ENCODE measurements at regions not wholly inside any gene's neighbourhood (a gene's known extent, or its start where the extent isn't known, plus 50 kb on each side); places are given as distances from the start of the nearest gene placed in this dataset.
A peak's percentile ranks its signal among the peaks of the same experiment; 100 is the strongest.

DNA sequence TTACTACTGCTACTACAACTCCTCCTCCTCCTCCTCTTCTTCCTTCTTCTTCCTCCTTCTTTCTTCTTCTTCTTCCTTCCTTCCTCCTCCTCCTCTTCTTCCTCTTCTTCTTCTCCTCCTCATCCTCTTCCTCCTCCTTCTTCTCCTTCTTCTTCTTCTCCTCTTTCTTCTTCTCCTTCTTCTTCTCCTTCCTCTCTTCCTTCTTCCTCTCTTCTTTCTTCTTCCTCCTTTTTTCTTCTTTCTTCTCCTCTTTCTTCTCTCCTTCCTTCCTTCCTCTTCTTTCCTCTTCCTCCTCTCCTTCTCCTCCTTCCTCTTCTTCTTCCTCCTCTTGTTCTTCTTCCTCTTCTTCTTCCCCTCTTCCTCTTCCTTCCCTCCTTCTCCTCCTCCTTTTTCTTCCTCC, 94.7 kb upstream of the MYO16 start:
- DNase-seq, result no peak

DNA sequence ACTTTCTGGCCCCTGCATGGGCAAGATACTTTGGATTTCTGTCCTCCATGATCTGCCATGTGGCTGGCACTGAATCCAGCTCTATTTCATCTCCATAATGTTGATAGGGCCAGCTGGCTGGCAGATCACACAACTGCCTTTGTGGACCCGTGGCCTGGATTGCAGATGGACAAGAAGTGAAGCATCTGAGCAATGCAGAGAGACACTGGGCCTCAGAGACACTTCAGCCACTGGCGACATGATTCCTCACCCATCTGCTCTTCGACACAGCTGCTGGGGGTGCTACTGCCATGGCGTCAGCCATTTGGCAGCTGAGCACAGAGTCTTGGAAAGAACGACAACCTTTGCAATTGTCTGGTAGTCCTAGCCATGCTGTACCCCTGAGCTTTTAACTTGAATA, 79.5 kb upstream of the MYO16 start:
- no peak for DNase-seq

DNA sequence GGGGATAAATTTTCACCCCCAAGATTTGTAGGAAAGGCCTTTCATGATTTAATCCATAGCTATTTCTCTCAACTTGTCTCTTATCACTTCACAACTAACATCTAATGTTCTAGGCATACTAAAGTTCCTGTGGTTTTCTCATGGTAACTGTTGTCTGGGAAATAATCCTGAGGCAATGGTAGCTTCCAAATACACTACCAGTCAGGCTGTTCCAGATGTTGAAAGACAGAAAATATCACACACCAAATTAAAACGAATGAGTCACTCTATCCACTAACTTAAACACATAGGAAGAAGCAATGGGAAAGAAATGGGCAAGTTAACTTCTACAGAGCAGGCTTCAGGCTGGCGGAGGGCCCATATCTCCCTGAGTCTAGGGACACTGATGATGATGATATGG, 77.7 kb upstream of the MYO16 start:
- no peak for DNase-seq

DNA sequence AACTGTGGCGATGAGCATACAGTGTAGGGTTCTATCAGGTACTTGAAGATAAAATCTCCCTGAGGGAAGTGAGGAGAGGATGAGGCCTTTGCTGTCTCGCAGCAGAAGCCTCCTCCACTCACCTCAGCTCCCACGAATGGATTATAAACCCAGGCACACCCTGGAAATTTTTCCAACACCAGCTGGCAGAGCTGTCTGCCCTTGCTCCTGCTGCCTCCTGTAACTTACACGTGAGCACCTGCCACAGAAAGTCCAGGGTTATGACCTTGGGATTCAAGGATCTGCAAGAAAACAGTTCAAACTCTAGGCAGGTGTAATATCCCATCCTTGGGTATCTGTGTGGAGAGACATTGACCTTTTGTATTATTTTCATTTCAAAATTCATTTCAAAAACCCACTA, 70.9 kb upstream of the MYO16 start:
- no peak for DNase-seq

DNA sequence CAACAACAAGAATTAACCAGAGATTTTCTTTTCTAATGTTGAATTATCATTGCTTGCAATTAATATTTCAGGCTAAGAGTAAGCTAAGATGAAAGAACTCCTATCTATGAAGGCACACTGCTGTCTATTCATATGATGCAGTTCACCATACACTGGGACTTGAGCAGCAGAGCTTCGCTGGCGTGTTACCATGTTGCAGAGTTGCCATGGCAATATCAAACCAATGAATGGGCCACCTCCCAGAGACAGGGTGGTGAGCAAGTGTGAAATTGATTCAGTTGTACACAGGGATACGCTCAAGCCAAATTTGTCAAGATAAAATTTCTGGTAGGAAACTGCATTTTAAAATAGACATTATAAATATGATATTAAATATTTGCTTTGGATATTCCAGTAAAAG, 69.3 kb upstream of the MYO16 start:
- no peak for DNase-seq

DNA sequence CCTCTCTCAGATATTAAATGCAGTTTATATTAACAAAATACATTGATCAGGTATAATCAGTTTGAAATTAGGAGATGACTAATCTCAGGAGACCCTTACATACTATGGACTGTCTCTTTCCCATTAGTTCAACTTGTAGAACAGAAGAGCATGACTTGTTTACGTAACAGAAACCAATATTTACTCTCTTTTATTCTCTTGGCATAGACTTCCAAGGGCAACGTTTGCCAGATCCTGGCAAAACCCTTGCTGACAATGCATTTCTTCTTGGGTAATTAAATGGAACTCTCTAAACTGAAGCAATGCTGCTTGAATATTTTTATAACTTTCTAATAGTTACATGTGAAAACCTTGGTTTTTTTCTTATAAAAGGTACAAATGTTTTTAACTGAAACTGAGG, 68.3 kb upstream of the MYO16 start:
- peak; percentile 0 for DNase-seq

DNA sequence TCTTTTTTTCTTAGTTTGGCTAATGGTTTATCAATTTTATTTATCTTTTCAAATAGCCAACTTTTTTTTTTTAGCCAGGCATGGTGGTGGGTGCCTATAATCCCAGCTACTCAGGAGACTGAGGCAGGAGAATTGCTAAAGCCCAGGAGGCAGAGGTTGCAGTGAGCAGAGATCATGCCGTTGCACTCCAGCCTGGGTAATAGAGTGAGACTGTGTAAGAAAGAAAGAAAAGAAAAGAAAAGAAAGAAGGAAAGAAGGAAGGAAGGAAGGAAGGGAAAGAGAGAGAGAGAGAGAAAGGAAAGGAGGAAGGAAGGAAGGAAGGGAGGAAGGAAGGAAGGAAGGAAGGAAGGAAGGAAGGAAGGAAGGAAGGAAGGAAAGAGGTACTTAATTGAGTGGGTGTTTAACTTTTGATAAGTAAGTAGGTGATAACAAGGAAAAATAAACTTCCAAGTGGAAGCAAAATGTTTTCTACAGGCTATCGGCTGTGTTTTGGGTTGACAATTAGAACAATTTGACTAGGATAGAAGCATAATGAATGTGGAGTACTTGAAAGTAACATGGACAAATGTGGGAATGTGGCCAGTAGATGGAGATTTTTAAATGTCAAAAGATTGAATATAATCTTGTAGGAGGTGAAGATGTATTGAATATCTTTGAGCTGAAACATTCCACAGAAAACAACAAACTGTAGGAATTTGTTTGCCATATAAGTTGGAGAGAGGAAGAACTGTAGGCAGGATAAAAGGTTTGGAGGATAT, 62.8 kb upstream of the MYO16 start:
- DNase-seq, result no peak

DNA sequence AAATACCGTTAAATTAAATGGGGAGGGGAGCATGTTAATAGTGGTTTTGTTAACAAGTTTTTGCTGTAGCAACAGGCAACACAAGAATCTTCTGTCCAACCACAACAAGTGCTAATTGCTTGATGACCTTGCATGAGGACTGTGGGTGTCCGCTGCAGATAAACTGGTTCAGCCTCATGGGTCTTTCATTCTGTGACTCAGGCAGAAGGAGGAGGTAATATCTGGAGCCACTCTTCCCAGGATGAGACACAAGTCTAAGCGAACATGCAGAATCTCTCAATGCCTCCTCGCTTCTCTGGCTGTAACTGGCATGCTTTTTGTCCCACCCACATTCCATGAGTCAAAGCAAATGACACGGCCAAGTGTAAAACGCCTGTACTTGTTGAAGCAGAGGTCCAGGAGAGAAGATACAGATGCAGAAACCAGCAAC, 56.6 kb upstream of the MYO16 start:
- no peak for DNase-seq

DNA sequence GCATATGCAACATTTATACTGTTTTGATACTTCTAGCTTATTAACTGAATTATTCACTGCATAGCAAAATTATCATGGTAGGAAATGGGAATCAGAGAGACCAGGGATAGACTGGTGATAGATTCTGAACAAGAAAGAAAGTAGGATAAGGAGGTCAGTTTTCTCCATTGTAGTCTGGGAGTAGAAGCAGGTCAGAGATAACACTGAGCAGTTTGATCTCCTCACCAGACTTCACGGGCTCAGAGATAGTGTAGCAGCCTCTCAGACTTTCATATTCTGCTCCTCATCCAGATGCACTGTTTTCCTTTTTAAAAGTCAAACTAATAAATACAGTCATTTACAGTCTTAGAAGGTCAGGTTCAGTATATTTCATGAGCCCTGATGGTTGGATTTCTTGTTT, 56.0 kb upstream of the MYO16 start:
- DNase-seq, result no peak

DNA sequence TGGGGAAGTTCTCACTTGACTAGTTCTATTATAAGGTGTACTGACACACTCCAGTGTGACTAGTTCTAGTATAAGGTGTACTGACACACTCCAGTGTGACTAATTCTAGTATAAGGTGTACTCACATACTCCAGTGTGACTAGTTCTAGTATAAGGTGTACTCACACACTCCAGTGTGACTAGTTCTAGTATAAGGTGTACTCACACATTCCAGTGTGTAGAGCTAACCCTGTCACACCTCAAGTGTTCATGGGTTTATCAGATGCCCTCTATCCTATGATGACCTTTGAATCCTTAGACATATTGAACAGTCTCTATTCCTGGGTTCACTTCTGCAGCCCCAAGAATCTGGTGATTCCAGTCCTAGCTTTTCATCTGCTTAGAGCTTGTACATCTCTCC, 54.6 kb upstream of the MYO16 start:
- no peak for DNase-seq

DNA sequence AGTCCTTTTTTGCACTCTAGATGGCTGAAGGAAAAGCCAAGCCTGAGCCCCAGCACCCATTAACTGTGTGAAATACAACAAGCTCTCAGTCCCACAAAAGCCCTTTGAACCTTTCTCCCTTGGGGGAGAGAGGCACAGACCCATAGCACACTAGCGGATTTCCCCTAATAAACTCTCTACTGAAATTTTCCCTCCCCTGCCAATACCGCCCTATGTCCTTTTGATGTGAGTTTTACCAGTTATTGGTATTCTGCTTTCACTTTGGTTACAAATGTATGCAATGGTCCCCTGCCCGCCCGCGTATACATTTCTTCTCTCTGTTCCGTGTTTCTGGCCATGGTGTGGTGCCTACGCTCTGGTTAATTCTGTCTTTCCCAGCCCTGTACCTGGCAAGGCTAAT, 54.0 kb upstream of the MYO16 start:
- DNase-seq, result no peak
